ENCODE measurements at regions not wholly inside any gene's neighbourhood (a gene's known extent, or its start where the extent isn't known, plus 50 kb on each side); places are given as distances from the start of the nearest gene placed in this dataset.

DNA sequence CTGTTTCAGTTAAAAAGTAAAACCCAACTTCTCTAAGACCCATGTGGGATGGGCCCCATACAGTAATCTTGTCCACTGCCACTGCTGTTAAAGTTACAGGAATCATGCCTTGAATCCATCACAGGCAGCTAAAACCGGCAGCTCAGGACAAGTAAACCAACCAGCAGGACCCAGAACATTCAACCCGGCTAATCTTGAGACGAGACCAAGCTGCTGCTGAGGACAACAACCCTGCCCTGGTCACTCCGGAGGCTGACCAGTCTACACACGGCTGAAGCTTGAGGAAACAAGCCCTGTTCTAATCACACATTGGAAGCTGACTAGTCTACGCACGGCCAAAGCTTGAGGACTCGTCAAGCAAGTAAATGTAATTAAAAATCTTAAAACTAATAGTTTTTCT, 105.2 kb upstream of the ZNF492 start:
- TF ChIP-seq NFRKB (IDR thresholded peaks at IDR 0.05), result no peak
- no peak for TF ChIP-seq HNF4A (CRISPR knock-in tag; IDR thresholded peaks at IDR 0.05)
- no peak for TF ChIP-seq AFF4 (CRISPR knock-in tag; IDR thresholded peaks at IDR 0.05)
- no peak for TF ChIP-seq ARID2 (CRISPR knock-in tag; IDR thresholded peaks at IDR 0.05; ENCODE audit: borderline replicate concordance)
- no peak for TF ChIP-seq MYC (CRISPR knock-in tag; IDR thresholded peaks at IDR 0.05; ENCODE audit: borderline replicate concordance)
- no peak for TF ChIP-seq ZNF607 (CRISPR knock-in tag; IDR thresholded peaks at IDR 0.05; ENCODE audit: borderline replicate concordance)
- no peak for TF ChIP-seq SRSF4 (IDR thresholded peaks at IDR 0.05; ENCODE audit: low read depth, low read length, poor library complexity, severe bottlenecking)
- no peak for TF ChIP-seq POLR2A (IDR thresholded peaks at IDR 0.05; ENCODE audit: insufficient read depth in 1 of 2, low read depth in 2 of 2, low read length in 2 of 2)
- no peak for TF ChIP-seq ZNF160 (CRISPR knock-in tag; IDR thresholded peaks at IDR 0.05)
